HG03159 (cell line): ENCODE measurements at regions not wholly inside any gene's neighbourhood (a gene's known extent, or its start where the extent isn't known, plus 50 kb on each side); places are given as distances from the start of the nearest gene placed in this dataset.
"Not testable (repeated sequence)": the region's sequence is repeated elsewhere in the genome, so short reads cannot be mapped to it uniquely, and the experiment has no call there.

Source experiments
- ATAC-seq: cut with Tn5 transposase; IDR thresholded peaks from one replicate; pipeline ENCODE4 v1.9.1; 2021; ENCODE audit warnings: mild to moderate bottlenecking, moderate library complexity; ENCODE audit not compliant: unreplicated experiment

GRCh38 chr2:13942111-13942510 lies 690.4 kb upstream of the LRATD1 start:
- no peak for ATAC-seq

- ATAC-seq: no peak
Observed at GRCh38 chr2:13950761-13951160, 681.8 kb upstream of the LRATD1 start.

GRCh38 chr2:13968811-13969210 lies 663.7 kb upstream of the LRATD1 start:
- ATAC-seq: no peak

GRCh38 chr2:13986119-13986720 lies 646.3 kb upstream of the LRATD1 start:
- no peak for ATAC-seq

GRCh38 chr2:13996527-13996926 lies 636.0 kb upstream of the LRATD1 start:
- no peak for ATAC-seq

GRCh38 chr2:14011190-14011589 lies 621.3 kb upstream of the LRATD1 start:
- ATAC-seq: no peak

- no peak for ATAC-seq
Observed at GRCh38 chr2:14015113-14015630, 617.3 kb upstream of the LRATD1 start.

- ATAC-seq: no peak
Observed at GRCh38 chr2:14016289-14016955, 616.1 kb upstream of the LRATD1 start.

GRCh38 chr2:14018620-14019019 lies 613.9 kb upstream of the LRATD1 start:
- ATAC-seq: no peak

- ATAC-seq: no peak
Observed at GRCh38 chr2:14023558-14023957, 609.0 kb upstream of the LRATD1 start.

GRCh38 chr2:14039134-14039533 lies 593.4 kb upstream of the LRATD1 start:
- no peak for ATAC-seq

GRCh38 chr2:14047491-14047890 lies 585.0 kb upstream of the LRATD1 start:
- ATAC-seq: no peak

GRCh38 chr2:14051401-14051800 lies 581.1 kb upstream of the LRATD1 start:
- ATAC-seq: no peak

- ATAC-seq: no peak
Observed at GRCh38 chr2:14053105-14053504, 579.4 kb upstream of the LRATD1 start.

- ATAC-seq: no peak
Observed at GRCh38 chr2:14064346-14064745, 568.2 kb upstream of the LRATD1 start.

GRCh38 chr2:14072338-14072737 lies 560.2 kb upstream of the LRATD1 start:
- ATAC-seq: no peak

GRCh38 chr2:14074691-14075090 lies 557.8 kb upstream of the LRATD1 start:
- ATAC-seq: no peak

- ATAC-seq: no peak
Observed at GRCh38 chr2:14079576-14079975, 552.9 kb upstream of the LRATD1 start.

GRCh38 chr2:14081521-14081920 lies 551.0 kb upstream of the LRATD1 start:
- no peak for ATAC-seq

GRCh38 chr2:14082640-14083039 lies 549.9 kb upstream of the LRATD1 start:
- no peak for ATAC-seq

GRCh38 chr2:14094592-14094991 lies 537.9 kb upstream of the LRATD1 start:
- no peak for ATAC-seq

- ATAC-seq: not testable (repeated sequence)
Observed at GRCh38 chr2:14099101-14099500, 533.4 kb upstream of the LRATD1 start.

GRCh38 chr2:14114275-14114674 lies 518.2 kb upstream of the LRATD1 start:
- no peak for ATAC-seq
